ENCODE measurements at regions not wholly inside any gene's neighbourhood (a gene's known extent, or its start where the extent isn't known, plus 50 kb on each side); places are given as distances from the start of the nearest gene placed in this dataset.
A peak's percentile ranks its signal among the peaks of the same experiment; 100 is the strongest.

DNA sequence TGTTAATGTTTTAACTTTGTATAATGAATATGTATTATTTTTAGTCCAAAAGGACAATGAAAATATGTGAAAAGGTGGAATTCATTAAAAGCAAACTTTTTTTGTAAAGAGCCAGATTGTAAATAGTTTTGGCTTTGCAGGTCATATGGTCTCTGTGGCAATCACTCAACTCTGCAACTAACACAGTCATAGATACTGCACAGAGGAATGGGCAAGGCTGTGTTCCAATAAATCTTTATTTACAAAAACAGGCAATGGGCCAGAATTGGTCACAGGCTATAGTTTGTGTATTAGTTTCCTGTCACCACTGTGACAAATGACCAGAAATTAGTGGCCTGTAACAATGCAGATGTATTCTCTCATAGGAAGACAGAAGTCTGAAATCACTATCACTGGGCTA, 125.4 kb upstream of the PTCH1 start:
- Histone ChIP-seq H3K4me1 (no peaks in the 10 kb centered on the region), H3K36me3 (no peaks in the 10 kb centered on the region), H3K27ac (no peak overlapping the region), H3K4me3 (replicated peaks in 1 of 3) (no peak overlapping the region), H3K9me3 (no peaks in the 10 kb centered on the region), H3K27me3 (no peaks in the 10 kb centered on the region)
- TF ChIP-seq POLR2A (IDR thresholded peaks at IDR 0.05): no peak
- TF ChIP-seq, protein P1, sequence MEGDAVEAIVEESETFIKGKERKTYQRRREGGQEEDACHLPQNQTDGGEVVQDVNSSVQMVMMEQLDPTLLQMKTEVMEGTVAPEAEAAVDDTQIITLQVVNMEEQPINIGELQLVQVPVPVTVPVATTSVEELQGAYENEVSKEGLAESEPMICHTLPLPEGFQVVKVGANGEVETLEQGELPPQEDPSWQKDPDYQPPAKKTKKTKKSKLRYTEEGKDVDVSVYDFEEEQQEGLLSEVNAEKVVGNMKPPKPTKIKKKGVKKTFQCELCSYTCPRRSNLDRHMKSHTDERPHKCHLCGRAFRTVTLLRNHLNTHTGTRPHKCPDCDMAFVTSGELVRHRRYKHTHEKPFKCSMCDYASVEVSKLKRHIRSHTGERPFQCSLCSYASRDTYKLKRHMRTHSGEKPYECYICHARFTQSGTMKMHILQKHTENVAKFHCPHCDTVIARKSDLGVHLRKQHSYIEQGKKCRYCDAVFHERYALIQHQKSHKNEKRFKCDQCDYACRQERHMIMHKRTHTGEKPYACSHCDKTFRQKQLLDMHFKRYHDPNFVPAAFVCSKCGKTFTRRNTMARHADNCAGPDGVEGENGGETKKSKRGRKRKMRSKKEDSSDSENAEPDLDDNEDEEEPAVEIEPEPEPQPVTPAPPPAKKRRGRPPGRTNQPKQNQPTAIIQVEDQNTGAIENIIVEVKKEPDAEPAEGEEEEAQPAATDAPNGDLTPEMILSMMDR (IDR thresholded peaks at IDR 0.05): no peak
- no peak for DNase-seq
- intact Hi-C loops (cut with DNase I): no loop called here

DNA sequence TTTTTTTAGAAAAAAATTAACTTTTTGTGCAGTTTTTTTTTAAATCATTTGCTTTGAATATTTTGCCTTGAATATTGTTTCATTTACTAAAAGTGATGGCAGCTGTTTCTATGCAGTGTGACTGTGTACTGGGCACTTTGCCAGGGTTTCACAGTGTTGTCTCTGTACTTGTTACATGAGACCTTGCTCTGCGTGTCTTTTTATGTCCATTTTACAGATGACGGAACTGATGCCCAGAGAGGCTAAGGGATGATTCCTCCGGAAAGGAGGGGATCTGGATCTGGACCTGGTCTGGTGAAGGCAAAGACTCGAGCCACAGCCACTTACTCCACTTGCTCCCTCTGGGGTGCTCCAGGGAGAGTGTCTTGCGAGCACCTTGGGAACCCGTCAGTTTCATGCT, 124.8 kb upstream of the PTCH1 start:
- Histone ChIP-seq H3K27ac (no peak overlapping the region), H3K36me3 (no peaks in the 10 kb centered on the region), H3K9me3 (no peaks in the 10 kb centered on the region), H3K27me3 (no peaks in the 10 kb centered on the region), H3K4me3 (replicated peaks in 1 of 3) (no peak overlapping the region), H3K4me1 (no peaks in the 10 kb centered on the region)
- DNase-seq: peak; percentile 13 to 14
- intact Hi-C loops (cut with DNase I): no loop called here
- no peak for TF ChIP-seq POLR2A (IDR thresholded peaks at IDR 0.05)
- TF ChIP-seq, protein P1 (IDR thresholded peaks at IDR 0.05): no peak
- 87% methylated on average over 6 of the region's 6 CpGs for WGBS, 2 donors

DNA sequence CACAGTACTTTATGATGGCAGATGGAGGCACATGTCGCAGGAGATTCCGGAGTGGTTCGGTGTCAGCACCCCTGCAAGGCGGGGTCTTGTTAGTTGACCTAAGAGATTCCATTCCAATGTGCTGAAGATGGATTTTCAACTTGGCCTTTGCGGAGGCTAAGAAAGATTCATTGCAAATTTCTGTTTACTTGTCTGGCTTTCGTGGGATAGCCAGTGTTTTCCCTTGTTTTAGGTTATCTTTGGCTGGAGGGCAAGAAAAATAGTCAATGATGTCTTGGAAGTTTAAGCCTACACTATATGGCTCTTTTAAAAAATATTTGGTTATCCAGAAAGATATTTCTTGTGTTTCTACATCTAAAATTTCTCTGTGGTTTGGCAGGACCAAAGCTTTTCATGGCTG, 123.6 kb upstream of the PTCH1 start:
- Histone ChIP-seq H3K9me3 (no peaks in the 10 kb centered on the region), H3K27ac (no peak overlapping the region), H3K27me3 (no peaks in the 10 kb centered on the region), H3K4me3 (replicated peaks in 1 of 3) (no peak overlapping the region), H3K36me3 (no peaks in the 10 kb centered on the region), H3K4me1 (no peaks in the 10 kb centered on the region)
- WGBS, 2 donors: 85% methylated on average over 6 of the region's 6 CpGs
- TF ChIP-seq POLR2A (IDR thresholded peaks at IDR 0.05): no peak
- TF ChIP-seq, protein P1 (IDR thresholded peaks at IDR 0.05): no peak
- DNase-seq: no peak
- intact Hi-C loops (cut with DNase I): no loop called here

DNA sequence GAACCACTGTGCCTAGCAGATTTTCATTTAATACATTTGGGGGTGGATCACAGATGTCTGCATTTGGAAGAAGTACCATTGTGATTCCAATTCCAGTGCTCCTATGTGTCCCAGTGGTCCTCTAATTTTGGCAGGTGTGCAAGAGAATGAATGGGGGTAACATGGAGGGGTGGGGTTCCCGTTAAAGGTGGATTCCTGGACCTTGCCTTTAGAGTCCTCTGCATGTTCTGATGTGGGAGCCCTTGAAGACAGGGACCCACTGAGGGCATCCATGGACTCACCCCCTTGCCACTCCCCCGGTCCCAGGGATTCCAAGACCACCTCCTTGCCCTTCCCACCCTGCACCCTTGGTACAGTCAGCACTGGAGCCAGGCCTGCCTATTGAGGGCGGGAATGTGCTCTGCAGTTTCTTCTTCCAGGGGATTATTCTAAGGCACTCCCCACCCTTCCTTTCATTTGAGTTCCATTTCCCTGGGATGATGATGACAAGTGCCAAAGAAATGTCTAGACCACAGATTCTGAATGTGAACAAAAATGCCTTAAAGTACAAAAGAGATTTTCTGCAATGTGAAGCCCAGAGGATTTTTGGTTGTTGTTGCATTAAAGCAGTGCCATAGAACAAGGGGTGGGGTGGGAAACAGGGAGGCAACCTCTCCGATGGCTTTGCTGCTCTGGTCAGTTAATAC, 119.4 kb upstream of the PTCH1 start:
- DNase-seq: no peak
- no peaks in the 10 kb centered on the region for H3K4me1 ChIP-seq
- intact Hi-C loops (cut with DNase I): no loop called here
- no peaks in the 10 kb centered on the region for H3K36me3 ChIP-seq
- H3K27ac ChIP-seq: no peak overlapping the region
- WGBS, 2 donors: 91 to 94% methylated on average over 4 of the region's 4 CpGs
- TF ChIP-seq, protein P1 (IDR thresholded peaks at IDR 0.05): no peak
- TF ChIP-seq POLR2A (IDR thresholded peaks at IDR 0.05): no peak
- no peak overlapping the region for H3K4me3 ChIP-seq (replicated peaks in 1 of 3)
- no peaks in the 10 kb centered on the region for H3K27me3 ChIP-seq
- no peaks in the 10 kb centered on the region for H3K9me3 ChIP-seq

DNA sequence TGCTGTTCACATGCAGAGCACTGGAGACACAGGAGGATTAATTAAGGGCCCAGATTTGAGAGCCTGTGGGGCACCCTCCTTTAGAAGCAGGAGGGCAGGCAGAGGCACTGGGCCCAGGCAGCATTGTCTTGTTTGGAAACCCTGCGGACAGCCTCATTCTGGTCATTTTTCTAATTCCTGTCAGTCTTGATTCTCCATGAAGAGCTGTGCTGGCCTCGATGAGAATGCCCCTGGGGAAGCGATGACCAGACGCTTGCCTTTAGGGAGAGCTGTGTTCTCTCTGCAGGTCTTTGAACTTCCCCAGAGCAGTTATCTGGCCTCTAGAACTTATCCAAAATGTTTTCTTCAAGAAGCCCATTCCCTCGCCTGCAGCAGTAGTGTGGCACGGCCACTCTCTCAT, 117.8 kb upstream of the PTCH1 start:
- H3K27ac ChIP-seq: no peak overlapping the region
- no peaks in the 10 kb centered on the region for H3K4me1 ChIP-seq
- no peak overlapping the region for H3K4me3 ChIP-seq (replicated peaks in 1 of 3)
- TF ChIP-seq, protein P1 (IDR thresholded peaks at IDR 0.05): no peak
- no peak for TF ChIP-seq POLR2A (IDR thresholded peaks at IDR 0.05)
- DNase-seq: no peak
- no peaks in the 10 kb centered on the region for H3K9me3 ChIP-seq
- WGBS, 2 donors: 82% methylated on average over 6 of the region's 6 CpGs
- intact Hi-C loops (cut with DNase I): no loop called here
- no peaks in the 10 kb centered on the region for H3K27me3 ChIP-seq
- H3K36me3 ChIP-seq: no peaks in the 10 kb centered on the region
